HEK293 (cell line): ENCODE measurements at regions not wholly inside any gene's neighbourhood (a gene's known extent, or its start where the extent isn't known, plus 50 kb on each side); places are given as distances from the start of the nearest gene placed in this dataset.

ENCODE experiments used
- CTCF ChIA-PET: fragments of 350-600 bp; formaldehyde crosslinking; extraction: SDS; loops from one replicate; lab custom pipeline; 2021; ENCODE audit warnings: antibody characterized with exemption; lab: Yijun Ruan, JAX
- POLR2A ChIA-PET: fragments of 300-600 bp; formaldehyde crosslinking; extraction: SDS; loops from one replicate; lab custom pipeline; 2020; ENCODE audit warnings: antibody characterized with exemption, inconsistent platforms; lab: Yijun Ruan, JAX
- H3K27ac ChIP-seq: fragments of 200-500 bp; sonication (Bioruptor generic); 2 replicates; pipeline ENCODE4 v1.5.1; 2014; ENCODE audit warnings: low read depth, low read length, control low read depth, inconsistent platforms; ENCODE audit errors: extremely low read depth
- H3K36me3 ChIP-seq, 2 experiments: fragments of 200-500 bp in 1 of 2; sonication (Bioruptor generic) in 1 of 2; 1 replicate in 1 of 2; 2 replicates in 1 of 2; pipeline ENCODE4 v1.5.1; 2014 to 2017; ENCODE audit warnings: inconsistent platforms in 2 of 2, low read length in 2 of 2; ENCODE audit not compliant: control insufficient read depth in 2 of 2, insufficient read depth in 1 of 2
- H3K4me1 ChIP-seq: fragments of 200-500 bp; sonication (Bioruptor generic); 2 replicates; pipeline ENCODE4 v1.5.1; 2014; ENCODE audit warnings: mild to moderate bottlenecking, low read length, inconsistent platforms; ENCODE audit not compliant: control insufficient read depth, insufficient read depth
- H3K4me3 ChIP-seq: 2 replicates; pipeline ENCODE4 v1.5.1; 2011; ENCODE audit warnings: low read depth, mild to moderate bottlenecking, control low read depth, low read length, moderate library complexity
- H3K9me3 ChIP-seq: fragments of 200-500 bp; sonication (Bioruptor generic); 2 replicates; pipeline ENCODE4 v1.5.1; 2014; ENCODE audit warnings: low read depth, low read length, inconsistent platforms; ENCODE audit not compliant: control insufficient read depth, insufficient read depth
- BCL11A ChIP-seq: fragments of 450-650 bp; formaldehyde crosslinking; IDR thresholded peaks from 2 replicates; pipeline ENCODE4 v1.5.1; 2016; ENCODE audit warnings: low read depth, missing biosample characterization, missing genetic modification characterization
- HOXD13 ChIP-seq: sonication (generic); formaldehyde crosslinking; IDR thresholded peaks from 2 replicates; pipeline ENCODE4 v1.8.0; 2022; ENCODE audit warnings: missing genetic modification reagents, borderline replicate concordance
- KLF16 ChIP-seq: fragments of 450-650 bp; formaldehyde crosslinking; IDR thresholded peaks from 2 replicates; pipeline ENCODE4 v1.5.1; 2017; ENCODE audit warnings: missing biosample characterization, missing genetic modification characterization
- KLF8 ChIP-seq: fragments of 450-650 bp; formaldehyde crosslinking; IDR thresholded peaks from 2 replicates; pipeline ENCODE4 v1.5.1; 2016; ENCODE audit warnings: missing biosample characterization, missing genetic modification characterization
- MZF1 ChIP-seq: fragments of 450-650 bp; formaldehyde crosslinking; IDR thresholded peaks from 2 replicates; pipeline ENCODE4 v1.5.1; 2017; ENCODE audit warnings: missing biosample characterization, missing genetic modification characterization, borderline replicate concordance
- OVOL3 ChIP-seq: fragments of 450-650 bp; formaldehyde crosslinking; IDR thresholded peaks from 2 replicates; pipeline ENCODE4 v1.5.1; 2016; ENCODE audit warnings: missing biosample characterization, missing genetic modification characterization
- SCRT1 ChIP-seq: fragments of 450-650 bp; formaldehyde crosslinking; IDR thresholded peaks from 2 replicates; pipeline ENCODE4 v1.5.1; 2016; ENCODE audit warnings: missing biosample characterization, missing genetic modification characterization, borderline replicate concordance
- SETDB1 ChIP-seq: IDR thresholded peaks from one replicate; pipeline ENCODE4 v1.6.1; 2017; ENCODE audit warnings: mild to moderate bottlenecking, low read length, moderate library complexity, mixed read lengths; ENCODE audit not compliant: insufficient read length
- YY2 ChIP-seq: fragments of 450-650 bp; formaldehyde crosslinking; IDR thresholded peaks from 2 replicates; pipeline ENCODE4 v1.5.1; 2016; ENCODE audit warnings: missing biosample characterization, missing genetic modification characterization
- ZBTB17 ChIP-seq: fragments of 450-650 bp; formaldehyde crosslinking; IDR thresholded peaks from 2 replicates; pipeline ENCODE4 v1.5.1; 2016; ENCODE audit warnings: missing biosample characterization, missing genetic modification characterization
- ZFHX2 ChIP-seq: fragments of 450-650 bp; formaldehyde crosslinking; conservative IDR thresholded peaks from 2 replicates; pipeline ENCODE4 v1.5.1; 2016; ENCODE audit warnings: missing biosample characterization, missing genetic modification characterization
- ZIC2 ChIP-seq: fragments of 450-650 bp; formaldehyde crosslinking; IDR thresholded peaks from 2 replicates; pipeline ENCODE4 v1.5.1; 2016; ENCODE audit warnings: missing biosample characterization, missing genetic modification characterization
- ZNF133 ChIP-seq: fragments of 450-650 bp; formaldehyde crosslinking; IDR thresholded peaks from 2 replicates; pipeline ENCODE4 v1.5.1; 2016; ENCODE audit warnings: missing biosample characterization, missing genetic modification characterization
- ZNF214 ChIP-seq: fragments of 450-650 bp; formaldehyde crosslinking; IDR thresholded peaks from 2 replicates; pipeline ENCODE4 v1.5.1; 2017; ENCODE audit warnings: missing biosample characterization, mild to moderate bottlenecking, missing genetic modification characterization, borderline replicate concordance
- ZNF24 ChIP-seq: fragments of 450-650 bp; formaldehyde crosslinking; IDR thresholded peaks from 2 replicates; pipeline ENCODE4 v1.5.1; 2016; ENCODE audit warnings: missing biosample characterization, missing genetic modification characterization
- ZNF274 ChIP-seq, 2 experiments: fragments of 200-500 bp in 1 of 2; fragments of 450-650 bp in 1 of 2; sonication (Bioruptor generic) in 1 of 2; formaldehyde crosslinking in 1 of 2; IDR thresholded peaks; 2 replicates each; pipeline versions ENCODE4 v1.5.1 to v1.6.1; 2014 to 2016; ENCODE audit warnings: borderline replicate concordance in 1 of 2, inconsistent platforms in 1 of 2, low read length in 1 of 2, missing biosample characterization in 1 of 2, missing genetic modification characterization in 1 of 2
- ZNF335 ChIP-seq: fragments of 450-650 bp; formaldehyde crosslinking; conservative IDR thresholded peaks from 2 replicates; pipeline ENCODE4 v1.5.1; 2016; ENCODE audit warnings: missing biosample characterization, missing genetic modification characterization
- ZNF366 ChIP-seq: fragments of 450-650 bp; formaldehyde crosslinking; conservative IDR thresholded peaks from 2 replicates; pipeline ENCODE4 v1.5.1; 2016; ENCODE audit warnings: missing biosample characterization, missing genetic modification characterization
- ZNF501 ChIP-seq: fragments of 450-650 bp; formaldehyde crosslinking; IDR thresholded peaks from 2 replicates; pipeline ENCODE4 v1.5.1; 2016; ENCODE audit warnings: missing biosample characterization, missing genetic modification characterization
- ZNF560 ChIP-seq: fragments of 450-650 bp; formaldehyde crosslinking; IDR thresholded peaks from 2 replicates; pipeline ENCODE4 v1.5.1; 2017; ENCODE audit warnings: missing biosample characterization, missing genetic modification characterization, borderline replicate concordance
- ZNF561 ChIP-seq: fragments of 450-650 bp; IDR thresholded peaks from 2 replicates; pipeline ENCODE4 v1.5.1; 2018; ENCODE audit warnings: missing biosample characterization, missing genetic modification characterization, borderline replicate concordance
- ZNF623 ChIP-seq: fragments of 450-650 bp; formaldehyde crosslinking; IDR thresholded peaks from 2 replicates; pipeline ENCODE4 v1.5.1; 2016; ENCODE audit warnings: missing biosample characterization, missing genetic modification characterization
- ZNF626 ChIP-seq: fragments of 450-650 bp; sonication (Bioruptor Pico); formaldehyde crosslinking; IDR thresholded peaks from 2 replicates; pipeline ENCODE4 v1.5.1; 2018; ENCODE audit warnings: missing biosample characterization, missing genetic modification characterization, inconsistent platforms
- ZNF776 ChIP-seq: fragments of 450-650 bp; formaldehyde crosslinking; IDR thresholded peaks from 2 replicates; pipeline ENCODE4 v1.5.0; 2017; ENCODE audit warnings: missing biosample characterization, missing genetic modification characterization, borderline replicate concordance
- ZNF777 ChIP-seq: fragments of 450-650 bp; formaldehyde crosslinking; IDR thresholded peaks from 2 replicates; pipeline ENCODE4 v1.5.1; 2017; ENCODE audit warnings: missing biosample characterization, missing genetic modification characterization, borderline replicate concordance
- TF ChIP-seq, protein P1 (sequence below): fragments of 450-650 bp; formaldehyde crosslinking; IDR thresholded peaks from 2 replicates; pipeline ENCODE4 v1.5.1; 2016; ENCODE audit warnings: missing biosample characterization, missing genetic modification characterization
- TF ChIP-seq, protein P2 (sequence below): fragments of 450-650 bp; formaldehyde crosslinking; IDR thresholded peaks from 2 replicates; pipeline ENCODE4 v1.5.1; 2016; ENCODE audit warnings: missing biosample characterization, missing genetic modification characterization
- TF ChIP-seq, protein P3 (sequence below): fragments of 450-650 bp; formaldehyde crosslinking; IDR thresholded peaks from 2 replicates; pipeline ENCODE4 v1.5.1; 2016; ENCODE audit warnings: missing biosample characterization, missing genetic modification characterization
- TF ChIP-seq, protein P4 (sequence below): fragments of 450-650 bp; formaldehyde crosslinking; IDR thresholded peaks from 2 replicates; pipeline ENCODE4 v1.5.1; 2016; ENCODE audit warnings: missing biosample characterization, missing genetic modification characterization
- TF ChIP-seq, protein P5 (sequence below): fragments of 450-650 bp; formaldehyde crosslinking; IDR thresholded peaks from 2 replicates; pipeline ENCODE4 v1.5.1; 2016; ENCODE audit warnings: missing biosample characterization, missing genetic modification characterization

DNA sequence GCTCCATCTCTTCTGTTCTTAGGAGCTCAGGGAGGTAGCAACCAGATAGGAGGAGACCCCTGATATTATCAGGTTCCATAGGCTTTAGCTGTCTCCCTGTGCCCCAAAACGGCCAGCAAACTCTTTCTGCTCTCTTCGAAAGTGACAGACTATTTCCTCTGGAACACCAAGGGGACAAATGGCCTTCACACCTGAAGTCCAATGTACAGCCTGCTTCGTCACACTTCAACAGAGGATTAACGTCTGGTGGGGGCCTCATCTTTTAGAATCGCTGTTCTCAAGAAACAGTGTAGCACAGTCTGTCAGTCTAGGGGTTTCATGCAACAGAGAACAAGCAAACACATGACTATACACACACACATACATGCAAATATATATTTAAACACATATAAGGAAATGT lies 152.4 kb upstream of the SETMAR start:
- H3K4me3 ChIP-seq: no peak overlapping the region
- POLR2A ChIA-PET: no interaction called here
- CTCF ChIA-PET: no interaction called here
- no peak for TF ChIP-seq ZNF626 (tag by site-specific recombination)
- TF ChIP-seq ZNF335 (tag by site-specific recombination): no peak
- TF ChIP-seq ZNF560 (tag by site-specific recombination): no peak
- no peak for TF ChIP-seq KLF8 (tag by site-specific recombination)
- no peak for TF ChIP-seq BCL11A (tag by site-specific recombination)
- no peak for TF ChIP-seq ZNF214 (tag by site-specific recombination)
- TF ChIP-seq ZBTB17 (tag by site-specific recombination): no peak
- TF ChIP-seq SCRT1: no peak
- TF ChIP-seq, protein P1, sequence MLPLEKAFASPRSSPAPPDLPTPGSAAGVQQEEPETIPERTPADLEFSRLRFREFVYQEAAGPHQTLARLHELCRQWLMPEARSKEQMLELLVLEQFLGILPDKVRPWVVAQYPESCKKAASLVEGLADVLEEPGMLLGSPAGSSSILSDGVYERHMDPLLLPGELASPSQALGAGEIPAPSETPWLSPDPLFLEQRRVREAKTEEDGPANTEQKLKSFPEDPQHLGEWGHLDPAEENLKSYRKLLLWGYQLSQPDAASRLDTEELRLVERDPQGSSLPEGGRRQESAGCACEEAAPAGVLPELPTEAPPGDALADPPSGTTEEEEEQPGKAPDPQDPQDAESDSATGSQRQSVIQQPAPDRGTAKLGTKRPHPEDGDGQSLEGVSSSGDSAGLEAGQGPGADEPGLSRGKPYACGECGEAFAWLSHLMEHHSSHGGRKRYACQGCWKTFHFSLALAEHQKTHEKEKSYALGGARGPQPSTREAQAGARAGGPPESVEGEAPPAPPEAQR (tag by site-specific recombination): no peak
- no peak for TF ChIP-seq ZNF561 (tag by site-specific recombination)
- no peak for TF ChIP-seq ZNF776
- no peak for TF ChIP-seq OVOL3 (tag by site-specific recombination)
- no peak for TF ChIP-seq YY2 (tag by site-specific recombination)
- TF ChIP-seq, protein P2, sequence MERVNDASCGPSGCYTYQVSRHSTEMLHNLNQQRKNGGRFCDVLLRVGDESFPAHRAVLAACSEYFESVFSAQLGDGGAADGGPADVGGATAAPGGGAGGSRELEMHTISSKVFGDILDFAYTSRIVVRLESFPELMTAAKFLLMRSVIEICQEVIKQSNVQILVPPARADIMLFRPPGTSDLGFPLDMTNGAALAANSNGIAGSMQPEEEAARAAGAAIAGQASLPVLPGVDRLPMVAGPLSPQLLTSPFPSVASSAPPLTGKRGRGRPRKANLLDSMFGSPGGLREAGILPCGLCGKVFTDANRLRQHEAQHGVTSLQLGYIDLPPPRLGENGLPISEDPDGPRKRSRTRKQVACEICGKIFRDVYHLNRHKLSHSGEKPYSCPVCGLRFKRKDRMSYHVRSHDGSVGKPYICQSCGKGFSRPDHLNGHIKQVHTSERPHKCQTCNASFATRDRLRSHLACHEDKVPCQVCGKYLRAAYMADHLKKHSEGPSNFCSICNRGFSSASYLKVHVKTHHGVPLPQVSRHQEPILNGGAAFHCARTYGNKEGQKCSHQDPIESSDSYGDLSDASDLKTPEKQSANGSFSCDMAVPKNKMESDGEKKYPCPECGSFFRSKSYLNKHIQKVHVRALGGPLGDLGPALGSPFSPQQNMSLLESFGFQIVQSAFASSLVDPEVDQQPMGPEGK (tag by site-specific recombination): no peak
- no peak for TF ChIP-seq KLF16 (tag by site-specific recombination)
- TF ChIP-seq, all 188 proteins: peak for 0
- Histone ChIP-seq H3K9me3 (no peaks in the 10 kb centered on the region), H3K4me1 (no peaks in the 10 kb centered on the region), H3K27ac (no peak overlapping the region), H3K36me3 (no peaks in the 10 kb centered on the region)

DNA sequence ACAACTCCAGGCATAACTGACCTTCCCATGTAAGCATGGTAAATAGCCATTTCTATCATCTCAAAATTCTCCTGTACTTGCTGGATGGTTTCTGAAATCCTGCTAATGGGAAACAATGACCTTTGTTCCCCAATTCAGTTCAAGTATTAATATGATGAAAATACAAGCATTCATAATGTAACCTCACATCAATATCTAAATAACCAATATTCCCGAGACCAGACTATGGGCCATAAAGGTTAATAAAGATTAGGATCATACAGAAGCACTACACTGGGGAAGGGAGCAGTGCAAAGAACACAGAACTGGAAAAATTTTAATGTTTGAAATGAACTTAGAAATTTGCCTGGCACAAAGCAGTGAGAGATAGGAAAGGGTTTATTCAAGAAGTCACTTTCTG lies 151.3 kb upstream of the SETMAR start:
- POLR2A ChIA-PET: no interaction called here
- CTCF ChIA-PET: interaction anchor here (0.6 to 0.7 kb wide), 3 partner anchors 72 to 791 kb away, joined by 3 to 7 read pairs (median 3); no protein-coding TSS in a partner anchor
- Histone ChIP-seq H3K36me3 (no peaks in the 10 kb centered on the region), H3K9me3 (no peaks in the 10 kb centered on the region), H3K4me1 (no peaks in the 10 kb centered on the region), H3K4me3 (no peak overlapping the region), H3K27ac (no peak overlapping the region)
- TF ChIP-seq ZNF366 (tag by site-specific recombination) (no peak), ZNF777 (tag by site-specific recombination) (no peak), SETDB1 (no peak), MZF1 (tag by site-specific recombination) (no peak), HOXD13 (no peak), ZNF24 (tag by site-specific recombination) (no peak), ZNF274 (IDR thresholded peaks at IDR 0.05; ENCODE audit: low read length) (no peak), ZNF274 (tag by site-specific recombination; IDR thresholded peaks at IDR 0.05; ENCODE audit: borderline replicate concordance) (no peak), ZIC2 (tag by site-specific recombination) (no peak), ZFHX2 (no peak), ZNF501 (tag by site-specific recombination) (no peak), ZNF133 (tag by site-specific recombination) (no peak), ZNF623 (tag by site-specific recombination) (no peak)
- TF ChIP-seq, protein P3, sequence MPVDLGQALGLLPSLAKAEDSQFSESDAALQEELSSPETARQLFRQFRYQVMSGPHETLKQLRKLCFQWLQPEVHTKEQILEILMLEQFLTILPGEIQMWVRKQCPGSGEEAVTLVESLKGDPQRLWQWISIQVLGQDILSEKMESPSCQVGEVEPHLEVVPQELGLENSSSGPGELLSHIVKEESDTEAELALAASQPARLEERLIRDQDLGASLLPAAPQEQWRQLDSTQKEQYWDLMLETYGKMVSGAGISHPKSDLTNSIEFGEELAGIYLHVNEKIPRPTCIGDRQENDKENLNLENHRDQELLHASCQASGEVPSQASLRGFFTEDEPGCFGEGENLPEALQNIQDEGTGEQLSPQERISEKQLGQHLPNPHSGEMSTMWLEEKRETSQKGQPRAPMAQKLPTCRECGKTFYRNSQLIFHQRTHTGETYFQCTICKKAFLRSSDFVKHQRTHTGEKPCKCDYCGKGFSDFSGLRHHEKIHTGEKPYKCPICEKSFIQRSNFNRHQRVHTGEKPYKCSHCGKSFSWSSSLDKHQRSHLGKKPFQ (tag by site-specific recombination): no peak
- TF ChIP-seq, protein P4, sequence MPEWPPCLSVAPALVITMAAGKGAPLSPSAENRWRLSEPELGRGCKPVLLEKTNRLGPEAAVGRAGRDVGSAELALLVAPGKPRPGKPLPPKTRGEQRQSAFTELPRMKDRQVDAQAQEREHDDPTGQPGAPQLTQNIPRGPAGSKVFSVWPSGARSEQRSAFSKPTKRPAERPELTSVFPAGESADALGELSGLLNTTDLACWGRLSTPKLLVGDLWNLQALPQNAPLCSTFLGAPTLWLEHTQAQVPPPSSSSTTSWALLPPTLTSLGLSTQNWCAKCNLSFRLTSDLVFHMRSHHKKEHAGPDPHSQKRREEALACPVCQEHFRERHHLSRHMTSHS: no peak
- TF ChIP-seq, protein P5, sequence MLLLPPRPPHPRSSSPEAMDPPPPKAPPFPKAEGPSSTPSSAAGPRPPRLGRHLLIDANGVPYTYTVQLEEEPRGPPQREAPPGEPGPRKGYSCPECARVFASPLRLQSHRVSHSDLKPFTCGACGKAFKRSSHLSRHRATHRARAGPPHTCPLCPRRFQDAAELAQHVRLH (tag by site-specific recombination): no peak
